ENCODE measurements at regions not wholly inside any gene's neighbourhood (a gene's known extent, or its start where the extent isn't known, plus 50 kb on each side); places are given as distances from the start of the nearest gene placed in this dataset.

- DNase-seq, result no peak
Observed at GRCh38 chr20:50273601-50274491, 83.2 kb downstream of the CEBPB start.

- no peak for DNase-seq
Observed at GRCh38 chr20:50274570-50275430, 84.2 kb downstream of the CEBPB start.

GRCh38 chr20:50276119-50277063 lies 85.8 kb downstream of the CEBPB start:
- DNase-seq, result no peak

- DNase-seq, result no peak
Observed at GRCh38 chr20:50277064-50277415, 86.4 kb downstream of the CEBPB start.

- DNase-seq, result no peak
Observed at GRCh38 chr20:50277460-50278376, 87.1 kb downstream of the CEBPB start.

- DNase-seq, result no peak
Observed at GRCh38 chr20:50278377-50278683, 87.7 kb downstream of the CEBPB start.

GRCh38 chr20:50278684-50279531 lies 88.3 kb downstream of the CEBPB start:
- no peak for DNase-seq

GRCh38 chr20:50279988-50280850 lies 89.6 kb downstream of the CEBPB start:
- no peak for DNase-seq

- DNase-seq, result no peak
Observed at GRCh38 chr20:50280851-50281655, 90.4 kb downstream of the CEBPB start.

GRCh38 chr20:50281831-50282591 lies 91.4 kb downstream of the CEBPB start:
- DNase-seq, result no peak

- no peak for DNase-seq
Observed at GRCh38 chr20:50282592-50283241, 92.1 kb downstream of the CEBPB start.

GRCh38 chr20:50283370-50283769 lies 92.7 kb downstream of the CEBPB start:
- no peak for DNase-seq

- no peak for DNase-seq
Observed at GRCh38 chr20:50283922-50284810, 93.5 kb downstream of the CEBPB start.

GRCh38 chr20:50284811-50285375 lies 94.3 kb downstream of the CEBPB start:
- no peak for DNase-seq

- no peak for DNase-seq
Observed at GRCh38 chr20:50285376-50286173, 94.9 kb downstream of the CEBPB start.
